Activated naive CD4-positive, alpha-beta T cell treated with anti-CD3 and anti-CD28 coated beads for 36 hours (primary cell): ENCODE measurements at regions not wholly inside any gene's neighbourhood (a gene's known extent, or its start where the extent isn't known, plus 50 kb on each side); places are given as distances from the start of the nearest gene placed in this dataset.

ENCODE experiments used
- CTCF ChIA-PET: fragments of 350-600 bp; sonication (Branson Sonifier 250); formaldehyde crosslinking; loops from one replicate; lab custom pipeline; 2021; ENCODE audit warnings: antibody characterized with exemption; lab: Charles Lee
- DNase-seq: peaks from one replicate; pipeline ENCODE4 v3.0.0-alpha.2; 2020
- H3K27ac Mint-ChIP-seq: one replicate; pipeline ENCODE4 v1.8.0; 2021; ENCODE audit warnings: mild to moderate bottlenecking, mixed read lengths
- H3K27me3 Mint-ChIP-seq: one replicate; pipeline ENCODE4 v1.8.0; 2021; ENCODE audit warnings: low read depth, mixed read lengths
- H3K36me3 Mint-ChIP-seq: one replicate; pipeline ENCODE4 v1.8.0; 2021; ENCODE audit warnings: low read depth, mixed read lengths
- H3K4me1 Mint-ChIP-seq: one replicate; pipeline ENCODE4 v1.8.0; 2021; ENCODE audit warnings: low read depth, mixed read lengths
- H3K4me3 Mint-ChIP-seq: one replicate; pipeline ENCODE4 v1.8.0; 2021; ENCODE audit warnings: mild to moderate bottlenecking, moderate library complexity, mixed read lengths
- H3K9me3 Mint-ChIP-seq: one replicate; pipeline ENCODE4 v1.8.0; 2021; ENCODE audit warnings: mixed read lengths
- intact Hi-C: fragments of 100-400 bp; cut with micrococcal nuclease; formaldehyde crosslinking; loops from one replicate; pipeline ENCODE4 v1.15.1; 2023

GRCh38 chr13:22499919-22500318 is 680.9 kb upstream of the SGCG start:
- H3K27ac Mint-ChIP-seq: no peak overlapping the region
- peaks cover 8% of the 10 kb centered on the region for H3K27me3 Mint-ChIP-seq
- H3K36me3 Mint-ChIP-seq: no peaks in the 10 kb centered on the region
- H3K9me3 Mint-ChIP-seq: no peaks in the 10 kb centered on the region
- H3K4me3 Mint-ChIP-seq: no peak overlapping the region
- intact Hi-C loops: no loop called here
- no peak for DNase-seq
- H3K4me1 Mint-ChIP-seq: no peaks in the 10 kb centered on the region
- CTCF ChIA-PET: no interaction called here

- intact Hi-C loops: no loop called here
- no peak overlapping the region for H3K4me3 Mint-ChIP-seq
- no peaks in the 10 kb centered on the region for H3K9me3 Mint-ChIP-seq
- no peak overlapping the region for H3K27ac Mint-ChIP-seq
- no peak for DNase-seq
- no peaks in the 10 kb centered on the region for H3K36me3 Mint-ChIP-seq
- CTCF ChIA-PET: no interaction called here
- no peaks in the 10 kb centered on the region for H3K4me1 Mint-ChIP-seq
- H3K27me3 Mint-ChIP-seq: peaks cover 5% of the 10 kb centered on the region
Measured at GRCh38 chr13:22505489-22505888, 675.3 kb upstream of the SGCG start.

- CTCF ChIA-PET: no interaction called here
- Mint-ChIP-seq H3K27me3 (peaks cover 5% of the 10 kb centered on the region), H3K36me3 (no peaks in the 10 kb centered on the region), H3K27ac (no peak overlapping the region), H3K4me3 (no peak overlapping the region), H3K4me1 (no peaks in the 10 kb centered on the region), H3K9me3 (no peaks in the 10 kb centered on the region)
- no peak for DNase-seq
- intact Hi-C loops: no loop called here
Measured at GRCh38 chr13:22506096-22506691, 674.6 kb upstream of the SGCG start.

- Mint-ChIP-seq H3K4me3 (no peak overlapping the region), H3K36me3 (no peaks in the 10 kb centered on the region), H3K4me1 (no peaks in the 10 kb centered on the region), H3K27me3 (no peaks in the 10 kb centered on the region), H3K27ac (no peak overlapping the region), H3K9me3 (peaks cover 3% of the 10 kb centered on the region)
- intact Hi-C loops: no loop called here
- CTCF ChIA-PET: no interaction called here
- no peak for DNase-seq
Measured at GRCh38 chr13:22517544-22517943, 663.2 kb upstream of the SGCG start.

- Mint-ChIP-seq H3K27ac (no peak overlapping the region), H3K36me3 (peaks cover 1% of the 10 kb centered on the region), H3K9me3 (peaks cover 5% of the 10 kb centered on the region), H3K4me1 (no peaks in the 10 kb centered on the region), H3K27me3 (peaks cover 4% of the 10 kb centered on the region), H3K4me3 (no peak overlapping the region)
- no peak for DNase-seq
- intact Hi-C loops: no loop called here
- CTCF ChIA-PET: no interaction called here
Measured at GRCh38 chr13:22536851-22537250, 643.9 kb upstream of the SGCG start.

GRCh38 chr13:22538400-22538799 is 642.4 kb upstream of the SGCG start:
- Mint-ChIP-seq H3K27ac (no peak overlapping the region), H3K4me1 (no peaks in the 10 kb centered on the region), H3K4me3 (no peak overlapping the region), H3K36me3 (no peaks in the 10 kb centered on the region), H3K27me3 (peaks cover 3% of the 10 kb centered on the region), H3K9me3 (no peaks in the 10 kb centered on the region)
- intact Hi-C loops: no loop called here
- DNase-seq: no peak
- CTCF ChIA-PET: no interaction called here

GRCh38 chr13:22549126-22549525 is 631.7 kb upstream of the SGCG start:
- Mint-ChIP-seq H3K27me3 (peaks cover 6% of the 10 kb centered on the region), H3K4me1 (no peaks in the 10 kb centered on the region), H3K36me3 (no peaks in the 10 kb centered on the region), H3K4me3 (no peak overlapping the region), H3K27ac (no peak overlapping the region), H3K9me3 (peaks cover 2% of the 10 kb centered on the region)
- intact Hi-C loops: no loop called here
- CTCF ChIA-PET: no interaction called here
- DNase-seq: no peak

- no peak for DNase-seq
- Mint-ChIP-seq H3K4me1 (no peaks in the 10 kb centered on the region), H3K27ac (no peak overlapping the region), H3K27me3 (no peaks in the 10 kb centered on the region), H3K9me3 (peaks cover 7% of the 10 kb centered on the region), H3K36me3 (no peaks in the 10 kb centered on the region), H3K4me3 (no peak overlapping the region)
- CTCF ChIA-PET: no interaction called here
- intact Hi-C loops: no loop called here
Measured at GRCh38 chr13:22561581-22561980, 619.2 kb upstream of the SGCG start.

- Mint-ChIP-seq H3K4me1 (no peaks in the 10 kb centered on the region), H3K4me3 (no peak overlapping the region), H3K36me3 (no peaks in the 10 kb centered on the region), H3K27me3 (no peaks in the 10 kb centered on the region), H3K27ac (no peak overlapping the region), H3K9me3 (peaks cover 7% of the 10 kb centered on the region)
- CTCF ChIA-PET: no interaction called here
- intact Hi-C loops: no loop called here
- no peak for DNase-seq
Measured at GRCh38 chr13:22562116-22562515, 618.7 kb upstream of the SGCG start.

GRCh38 chr13:22563272-22563671 is 617.5 kb upstream of the SGCG start:
- CTCF ChIA-PET: no interaction called here
- intact Hi-C loops: no loop called here
- Mint-ChIP-seq H3K9me3 (peaks cover 7% of the 10 kb centered on the region), H3K27ac (no peak overlapping the region), H3K4me1 (no peaks in the 10 kb centered on the region), H3K36me3 (no peaks in the 10 kb centered on the region), H3K4me3 (no peak overlapping the region), H3K27me3 (no peaks in the 10 kb centered on the region)
- DNase-seq: no peak

GRCh38 chr13:22569811-22570210 is 611.0 kb upstream of the SGCG start:
- Mint-ChIP-seq H3K36me3 (no peaks in the 10 kb centered on the region), H3K4me3 (no peak overlapping the region), H3K27me3 (peaks cover 2% of the 10 kb centered on the region), H3K27ac (no peak overlapping the region), H3K4me1 (no peaks in the 10 kb centered on the region), H3K9me3 (no peaks in the 10 kb centered on the region)
- no peak for DNase-seq
- intact Hi-C loops: no loop called here
- CTCF ChIA-PET: interaction anchor here (0.7 kb wide), 1 partner anchor 268 kb away, joined by 4 read pairs; no protein-coding TSS in a partner anchor

- intact Hi-C loops: no loop called here
Measured at GRCh38 chr13:22589880-22590279, 590.9 kb upstream of the SGCG start.

GRCh38 chr13:22592515-22592914 is 588.3 kb upstream of the SGCG start:
- DNase-seq: no peak
- no peak overlapping the region for H3K27ac Mint-ChIP-seq
- CTCF ChIA-PET: no interaction called here

More at GRCh38 chr13:22589880-22590279, 590.9 kb upstream of the SGCG start:
- Mint-ChIP-seq H3K36me3 (no peaks in the 10 kb centered on the region), H3K27me3 (peaks cover 7% of the 10 kb centered on the region), H3K27ac (no peak overlapping the region), H3K4me1 (no peaks in the 10 kb centered on the region), H3K9me3 (peaks cover 3% of the 10 kb centered on the region), H3K4me3 (no peak overlapping the region)
- no peak for DNase-seq
- CTCF ChIA-PET: no interaction called here

More at GRCh38 chr13:22592515-22592914, 588.3 kb upstream of the SGCG start:
- Mint-ChIP-seq H3K27me3 (peaks cover 5% of the 10 kb centered on the region), H3K4me3 (no peak overlapping the region), H3K4me1 (no peaks in the 10 kb centered on the region), H3K36me3 (no peaks in the 10 kb centered on the region), H3K9me3 (no peaks in the 10 kb centered on the region)
- intact Hi-C loops: no loop called here
